ENCODE measurements at regions not wholly inside any gene's neighbourhood (a gene's known extent, or its start where the extent isn't known, plus 50 kb on each side); places are given as distances from the start of the nearest gene placed in this dataset.

DNA sequence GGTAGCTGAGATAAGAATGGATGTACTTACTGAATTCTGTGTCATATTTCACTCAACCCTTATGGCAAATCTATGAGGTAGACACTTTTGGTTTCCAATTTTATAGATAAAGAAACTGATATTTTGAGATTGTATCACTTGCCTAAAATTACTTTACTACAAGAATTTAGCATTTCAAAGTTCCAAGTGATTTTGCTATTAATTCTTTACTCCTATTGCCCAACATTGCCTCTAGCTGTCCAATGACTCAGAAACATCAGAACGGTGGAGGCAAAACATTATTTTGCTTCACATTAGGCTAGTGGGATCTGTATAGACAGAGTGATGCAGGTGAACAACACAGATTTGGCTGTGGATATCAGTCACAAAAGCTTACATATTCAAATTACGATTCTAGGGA lies 747.2 kb upstream of the NEGR1 start:
- ATAC-seq, result no peak
- no peak for DNase-seq
- Histone ChIP-seq H3K36me3 (replicated peaks in 1 of 2; ENCODE audit: insufficient read depth in 1 of 2, low read depth in 2 of 2) (no peaks in the 10 kb centered on the region), H3K9me3 (no peaks in the 10 kb centered on the region), H3K4me1 (no peaks in the 10 kb centered on the region), H3K27ac (no peak overlapping the region), H3K27me3 (no peaks in the 10 kb centered on the region), H3K4me3 (no peak overlapping the region)
- intact Hi-C loops (cut with DNase I), result no loop called here
- 39 to 45% methylated on average over 2 of the region's 2 CpGs for WGBS, 2 donors
- TF ChIP-seq, protein P1, sequence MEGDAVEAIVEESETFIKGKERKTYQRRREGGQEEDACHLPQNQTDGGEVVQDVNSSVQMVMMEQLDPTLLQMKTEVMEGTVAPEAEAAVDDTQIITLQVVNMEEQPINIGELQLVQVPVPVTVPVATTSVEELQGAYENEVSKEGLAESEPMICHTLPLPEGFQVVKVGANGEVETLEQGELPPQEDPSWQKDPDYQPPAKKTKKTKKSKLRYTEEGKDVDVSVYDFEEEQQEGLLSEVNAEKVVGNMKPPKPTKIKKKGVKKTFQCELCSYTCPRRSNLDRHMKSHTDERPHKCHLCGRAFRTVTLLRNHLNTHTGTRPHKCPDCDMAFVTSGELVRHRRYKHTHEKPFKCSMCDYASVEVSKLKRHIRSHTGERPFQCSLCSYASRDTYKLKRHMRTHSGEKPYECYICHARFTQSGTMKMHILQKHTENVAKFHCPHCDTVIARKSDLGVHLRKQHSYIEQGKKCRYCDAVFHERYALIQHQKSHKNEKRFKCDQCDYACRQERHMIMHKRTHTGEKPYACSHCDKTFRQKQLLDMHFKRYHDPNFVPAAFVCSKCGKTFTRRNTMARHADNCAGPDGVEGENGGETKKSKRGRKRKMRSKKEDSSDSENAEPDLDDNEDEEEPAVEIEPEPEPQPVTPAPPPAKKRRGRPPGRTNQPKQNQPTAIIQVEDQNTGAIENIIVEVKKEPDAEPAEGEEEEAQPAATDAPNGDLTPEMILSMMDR (IDR thresholded peaks at IDR 0.05), result no peak
- no peak for TF ChIP-seq POLR2A (IDR thresholded peaks at IDR 0.05)

GRCh38 chr1:73026114-73026513 lies 743.8 kb upstream of the NEGR1 start:
- 49 to 52% methylated on average over 4 of the region's 4 CpGs for WGBS, 2 donors
- Histone ChIP-seq H3K9me3 (no peaks in the 10 kb centered on the region), H3K4me1 (no peaks in the 10 kb centered on the region), H3K4me3 (no peak overlapping the region), H3K27ac (no peak overlapping the region), H3K36me3 (replicated peaks in 1 of 2; ENCODE audit: insufficient read depth in 1 of 2, low read depth in 2 of 2) (no peaks in the 10 kb centered on the region), H3K27me3 (no peaks in the 10 kb centered on the region)
- intact Hi-C loops (cut with DNase I), result no loop called here
- DNase-seq, result no peak
- TF ChIP-seq, protein P1 (IDR thresholded peaks at IDR 0.05), result no peak
- TF ChIP-seq POLR2A (IDR thresholded peaks at IDR 0.05), result no peak
- ATAC-seq, result no peak

- Histone ChIP-seq H3K27ac (no peak overlapping the region), H3K27me3 (no peaks in the 10 kb centered on the region), H3K4me3 (no peak overlapping the region), H3K4me1 (no peaks in the 10 kb centered on the region), H3K9me3 (no peaks in the 10 kb centered on the region), H3K36me3 (replicated peaks in 1 of 2; ENCODE audit: insufficient read depth in 1 of 2, low read depth in 2 of 2) (no peaks in the 10 kb centered on the region)
- WGBS, 2 donors, result 40 to 42% methylated on average over 1 of the region's 1 CpG
- no peak for DNase-seq
- ATAC-seq, result no peak
- intact Hi-C loops (cut with DNase I), result no loop called here
- no peak for TF ChIP-seq POLR2A (IDR thresholded peaks at IDR 0.05)
- TF ChIP-seq, protein P1 (IDR thresholded peaks at IDR 0.05), result no peak
These were observed 727.6 kb upstream of the NEGR1 start for GRCh38 chr1:73009938-73010337.

GRCh38 chr1:73009311-73009710 lies 727.0 kb upstream of the NEGR1 start:
- WGBS, 2 donors, result 18 to 24% methylated on average over 1 of the region's 1 CpG
- TF ChIP-seq, protein P1 (IDR thresholded peaks at IDR 0.05), result no peak
- TF ChIP-seq POLR2A (IDR thresholded peaks at IDR 0.05), result no peak

GRCh38 chr1:72997624-72998023 lies 715.3 kb upstream of the NEGR1 start:
- Histone ChIP-seq H3K4me3 (no peak overlapping the region), H3K36me3 (replicated peaks in 1 of 2; ENCODE audit: insufficient read depth in 1 of 2, low read depth in 2 of 2) (no peaks in the 10 kb centered on the region), H3K9me3 (no peaks in the 10 kb centered on the region), H3K4me1 (no peaks in the 10 kb centered on the region), H3K27me3 (no peaks in the 10 kb centered on the region), H3K27ac (no peak overlapping the region)
- DNase-seq, result no peak
- no peak for ATAC-seq
- TF ChIP-seq, protein P1 (IDR thresholded peaks at IDR 0.05), result no peak
- TF ChIP-seq POLR2A (IDR thresholded peaks at IDR 0.05), result no peak
- WGBS, 2 donors, result 26 to 34% methylated on average over 4 of the region's 4 CpGs
- intact Hi-C loops (cut with DNase I), result no loop called here

More at GRCh38 chr1:73009311-73009710, 727.0 kb upstream of the NEGR1 start:
- Histone ChIP-seq H3K27me3 (no peaks in the 10 kb centered on the region), H3K9me3 (no peaks in the 10 kb centered on the region), H3K4me3 (no peak overlapping the region), H3K4me1 (no peaks in the 10 kb centered on the region), H3K27ac (no peak overlapping the region), H3K36me3 (replicated peaks in 1 of 2; ENCODE audit: insufficient read depth in 1 of 2, low read depth in 2 of 2) (no peaks in the 10 kb centered on the region)
- DNase-seq (no peak), ATAC-seq (no peak)
- intact Hi-C loops (cut with DNase I), result no loop called here

Data from body of pancreas (tissue), 4 donors.